AG10803 (cell line): ENCODE measurements at regions not wholly inside any gene's neighbourhood (a gene's known extent, or its start where the extent isn't known, plus 50 kb on each side); places are given as distances from the start of the nearest gene placed in this dataset.

ENCODE experiments used
- DNase-seq: peaks from one replicate; pipeline ENCODE4 v3.0.0; 2010; ENCODE audit warnings: low read depth
- H3K4me3 ChIP-seq: 2 replicates; pipeline ENCODE4 v1.5.1; 2011; ENCODE audit warnings: mild to moderate bottlenecking, low read length, control low read depth
- CTCF ChIP-seq: conservative IDR thresholded peaks from 2 replicates; pipeline ENCODE4 v1.5.1; 2011; ENCODE audit warnings: mild to moderate bottlenecking, low read length, control low read depth, inconsistent platforms

- TF ChIP-seq CTCF, result no peak
- H3K4me3 ChIP-seq, result no peak overlapping the region
- DNase-seq, result no peak
Measured at GRCh38 chr7:152485826-152486225, 50.0 kb upstream of the KMT2C start.
